ENCODE measurements at regions not wholly inside any gene's neighbourhood (a gene's known extent, or its start where the extent isn't known, plus 50 kb on each side); places are given as distances from the start of the nearest gene placed in this dataset.

GRCh38 chr6:26197933-26198721, 110.9 kb downstream of the HFE start:
- peak; percentile 55 for DNase-seq (ENCODE audit: low spot score)

DNA sequence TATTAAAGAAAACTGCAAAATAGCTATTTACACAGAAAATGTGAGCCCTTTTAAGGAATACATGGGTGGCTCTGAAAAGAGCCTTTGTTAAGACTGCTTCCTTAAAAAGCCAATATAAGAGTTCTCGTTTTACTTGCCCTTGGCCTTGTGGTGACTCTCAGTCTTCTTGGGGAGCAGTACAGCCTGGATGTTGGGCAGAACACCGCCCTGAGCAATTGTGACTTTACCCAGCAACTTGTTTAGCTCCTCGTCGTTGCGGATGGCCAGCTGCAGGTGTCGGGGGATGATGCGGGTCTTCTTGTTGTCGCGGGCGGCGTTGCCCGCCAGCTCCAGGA, 111.5 kb downstream of the HFE start:
- DNase-seq (ENCODE audit: low spot score) = no peak

DNA sequence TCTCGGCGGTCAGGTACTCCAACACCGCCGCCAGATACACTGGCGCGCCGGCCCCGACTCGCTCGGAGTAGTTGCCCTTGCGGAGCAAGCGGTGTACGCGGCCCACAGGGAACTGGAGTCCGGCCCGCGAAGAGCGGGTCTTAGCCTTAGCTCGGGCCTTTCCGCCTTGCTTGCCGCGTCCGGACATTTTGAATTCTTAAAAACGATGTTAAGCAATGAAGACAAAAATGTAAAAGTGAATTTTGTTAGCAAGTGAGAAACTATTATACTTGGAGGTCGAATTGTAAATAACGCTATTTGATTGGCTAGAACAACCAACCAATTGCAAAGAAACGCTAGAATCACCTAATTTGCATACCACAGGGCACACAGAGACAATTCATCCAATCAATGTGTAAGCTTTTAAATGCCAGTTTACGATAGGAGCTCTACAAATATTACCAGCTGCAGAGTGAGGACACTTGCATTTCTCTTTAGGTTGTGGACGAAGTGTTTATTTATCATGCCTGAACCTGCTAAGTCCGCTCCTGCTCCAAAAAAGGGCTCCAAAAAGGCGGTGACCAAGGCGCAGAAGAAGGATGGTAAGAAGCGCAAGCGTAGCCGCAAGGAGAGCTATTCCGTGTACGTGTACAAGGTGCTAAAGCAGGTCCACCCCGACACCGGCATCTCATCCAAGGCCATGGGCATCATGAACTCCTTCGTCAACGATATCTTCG, 112.0 kb downstream of the HFE start:
- peak; percentile 91 for DNase-seq (ENCODE audit: low spot score)

DNA sequence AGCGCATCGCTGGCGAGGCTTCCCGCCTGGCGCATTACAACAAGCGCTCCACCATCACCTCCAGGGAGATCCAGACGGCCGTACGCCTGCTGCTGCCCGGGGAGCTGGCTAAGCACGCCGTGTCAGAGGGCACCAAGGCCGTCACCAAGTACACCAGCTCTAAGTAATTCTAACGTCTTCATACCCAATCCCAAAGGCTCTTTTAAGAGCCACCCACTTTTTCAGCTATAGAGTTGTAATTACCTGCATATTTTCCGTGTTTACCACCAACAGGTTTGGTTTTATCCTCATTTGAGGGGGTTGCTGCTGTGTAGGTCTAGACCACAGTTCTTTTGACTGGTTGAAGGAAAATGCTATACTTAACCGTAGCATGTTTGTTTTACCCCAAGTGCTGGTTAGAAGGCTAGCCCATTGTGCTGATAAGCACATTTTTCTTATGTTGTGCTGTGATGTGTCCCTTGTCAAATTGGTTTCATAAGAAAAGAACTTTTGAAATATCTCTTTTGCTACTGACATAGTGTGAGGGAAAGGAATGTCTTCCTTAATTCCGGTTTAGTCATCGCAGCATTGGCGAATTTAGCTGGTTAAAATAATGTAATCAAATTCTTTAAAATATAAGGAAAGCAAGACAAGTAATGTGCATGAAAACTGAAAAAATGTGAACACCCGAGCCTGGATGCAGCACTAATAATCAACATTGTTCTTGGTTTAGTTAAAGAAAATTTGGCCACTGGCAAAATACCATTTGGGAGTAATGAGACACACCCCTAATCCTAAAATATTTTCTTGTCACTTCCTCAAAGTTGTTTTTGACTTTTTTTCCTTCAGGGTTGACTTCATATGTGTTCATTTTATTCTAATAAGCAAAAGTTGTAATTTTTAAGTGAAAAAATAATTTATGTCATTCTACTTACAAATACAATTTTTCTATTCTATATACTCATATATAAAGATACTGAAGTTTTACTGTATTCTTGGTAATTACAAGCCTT, 112.8 kb downstream of the HFE start:
- DNase-seq (ENCODE audit: low spot score) = peak; percentile 47

GRCh38 chr6:26200918-26201721, 113.9 kb downstream of the HFE start:
- DNase-seq (ENCODE audit: low spot score) = no peak

GRCh38 chr6:26202201-26202611, 115.0 kb downstream of the HFE start:
- DNase-seq (ENCODE audit: low spot score) = no peak

GRCh38 chr6:26202811-26203583, 115.8 kb downstream of the HFE start:
- DNase-seq (ENCODE audit: low spot score) = no peak

DNA sequence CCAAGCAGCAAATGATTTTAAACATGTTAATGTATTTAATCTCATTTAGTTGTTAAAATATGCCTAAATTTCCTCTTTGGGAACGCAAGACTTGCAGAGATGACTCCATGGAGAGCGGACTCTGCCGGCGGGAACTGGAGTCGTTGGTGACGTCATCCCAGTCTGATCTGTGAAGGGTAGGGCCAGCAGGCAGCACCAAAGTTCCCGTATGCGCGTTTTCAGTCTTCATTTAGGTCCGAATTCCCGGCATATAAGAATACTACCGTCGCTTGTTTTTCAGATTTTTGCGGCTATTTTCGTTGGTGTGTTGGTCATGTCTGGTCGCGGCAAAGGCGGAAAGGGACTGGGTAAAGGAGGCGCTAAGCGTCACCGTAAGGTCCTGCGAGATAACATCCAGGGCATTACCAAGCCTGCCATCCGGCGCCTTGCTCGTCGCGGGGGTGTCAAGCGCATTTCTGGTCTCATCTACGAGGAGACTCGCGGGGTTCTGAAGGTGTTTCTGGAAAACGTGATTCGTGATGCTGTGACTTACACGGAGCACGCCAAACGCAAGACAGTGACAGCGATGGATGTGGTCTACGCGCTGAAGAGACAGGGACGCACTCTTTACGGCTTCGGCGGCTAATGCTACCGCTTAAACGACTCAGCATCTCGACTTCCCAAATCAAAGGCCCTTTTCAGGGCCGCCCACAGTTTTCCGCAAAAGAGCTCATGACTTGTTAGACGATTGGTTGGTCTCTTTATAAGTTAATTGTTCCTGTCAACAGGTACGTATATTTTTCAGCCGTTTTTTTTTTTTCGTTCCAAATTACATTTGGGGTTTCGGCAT, 117.3 kb downstream of the HFE start:
- peak; percentile 94 for DNase-seq (ENCODE audit: low spot score)

- peak; percentile 84 for DNase-seq (ENCODE audit: low spot score)
Measured at GRCh38 chr6:26205161-26205624, 118.0 kb downstream of the HFE start.

DNA sequence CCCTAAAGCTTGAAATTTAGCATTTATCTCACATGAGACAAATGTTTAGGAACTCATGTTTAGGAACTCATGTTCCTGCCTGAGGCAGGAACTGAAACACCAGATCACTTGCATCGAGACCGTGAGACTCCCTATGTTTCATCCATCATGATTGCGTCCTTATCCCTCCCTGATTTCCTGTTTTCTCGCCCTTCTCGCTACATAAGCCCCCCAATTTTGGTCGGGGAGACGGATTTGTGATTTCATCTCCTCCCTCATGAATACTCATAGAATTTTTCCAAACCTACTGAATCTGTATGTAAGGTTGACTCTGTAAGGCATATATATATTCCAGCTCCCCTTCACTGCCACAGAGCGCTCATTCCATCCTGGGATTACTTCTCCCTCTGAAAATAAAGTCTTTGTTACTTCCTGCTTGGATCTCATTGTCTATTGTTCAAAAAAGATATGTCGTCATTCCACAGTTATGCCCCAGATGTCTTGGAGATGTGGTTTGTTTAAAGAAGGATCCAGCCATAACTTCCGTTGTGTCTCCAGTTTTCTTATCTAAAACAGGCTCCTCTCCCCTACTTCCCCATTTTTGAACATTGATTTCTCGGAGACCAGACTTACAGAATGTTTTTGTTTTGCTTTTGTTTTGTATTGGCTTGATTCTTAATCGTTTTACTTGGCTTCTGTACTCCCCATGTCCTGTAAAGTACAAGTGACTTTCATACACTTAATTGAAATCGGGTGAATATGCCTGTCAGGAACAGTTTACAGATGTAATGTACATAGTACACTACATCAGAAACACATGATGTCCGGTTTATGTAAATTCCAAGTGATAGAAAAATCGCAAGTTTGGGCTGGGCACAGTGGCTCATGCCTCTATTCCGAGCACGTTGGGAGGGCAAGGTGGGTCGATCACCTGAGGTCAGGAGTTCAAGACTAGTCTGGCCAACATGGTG, 118.7 kb downstream of the HFE start:
- peak; percentile 79 for DNase-seq (ENCODE audit: low spot score)

- DNase-seq (ENCODE audit: low spot score) = no peak
Measured at GRCh38 chr6:26206868-26207801, 119.9 kb downstream of the HFE start.

DNA sequence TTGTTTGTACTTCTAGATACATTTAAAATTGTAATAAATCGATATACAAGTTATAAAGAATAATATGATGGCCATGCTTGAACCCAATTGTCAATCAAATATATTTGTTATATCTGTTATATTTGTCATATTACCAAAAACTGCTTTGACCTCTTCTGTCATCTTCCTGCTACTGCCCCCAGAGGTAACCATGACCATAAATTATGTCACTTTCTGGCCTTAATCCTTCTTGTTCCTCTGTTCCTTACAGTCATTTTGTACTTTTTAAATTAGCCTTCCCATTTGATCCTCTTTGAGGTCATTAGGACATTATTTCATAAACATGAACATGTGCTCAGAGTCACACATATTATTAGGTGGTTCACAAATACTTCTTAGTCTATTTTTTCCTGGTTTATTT, 124.7 kb downstream of the HFE start:
- DNase-seq (ENCODE audit: low spot score) = no peak

DNA sequence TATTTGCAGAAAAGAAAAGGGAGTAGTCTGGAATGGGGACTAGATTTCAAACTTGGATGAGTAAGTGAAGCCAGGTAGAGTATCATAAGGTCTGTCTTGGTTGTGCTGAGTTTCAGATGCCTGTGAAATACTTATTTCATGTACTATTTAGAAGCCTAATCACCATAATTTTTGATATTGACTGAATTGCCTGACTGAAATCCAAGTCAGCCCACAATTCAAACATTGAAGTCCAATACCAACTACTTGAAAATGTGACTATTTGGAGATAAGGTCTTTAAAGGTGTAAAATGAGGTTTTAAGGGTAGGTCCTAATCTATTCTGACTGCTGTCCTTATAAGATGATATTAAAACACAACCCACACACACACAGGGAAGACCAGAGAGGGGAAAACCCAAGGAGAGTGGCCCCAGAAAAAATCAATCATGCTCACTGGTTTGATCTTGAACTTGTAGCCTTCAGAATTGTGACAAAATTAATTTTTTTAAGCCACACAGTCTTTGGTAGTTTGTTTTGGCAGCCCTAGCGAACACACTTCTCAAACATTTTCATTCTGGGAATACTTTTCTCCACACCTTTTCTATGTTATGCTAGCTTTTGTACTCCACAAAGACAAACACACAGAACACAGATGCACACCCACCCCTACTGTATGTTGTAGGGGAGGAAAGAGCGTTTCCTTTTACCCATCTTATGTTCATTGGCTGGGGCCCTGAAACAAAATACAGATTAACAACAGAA, 126.3 kb downstream of the HFE start:
- DNase-seq (ENCODE audit: low spot score) = no peak

- DNase-seq (ENCODE audit: low spot score) = no peak
Measured at GRCh38 chr6:26214803-26215584, 127.8 kb downstream of the HFE start.

- DNase-seq (ENCODE audit: low spot score) = no peak
Measured at GRCh38 chr6:26215585-26216358, 128.5 kb downstream of the HFE start.

Data from LoVo (cell line).